ENCODE measurements at regions not wholly inside any gene's neighbourhood (a gene's known extent, or its start where the extent isn't known, plus 50 kb on each side); places are given as distances from the start of the nearest gene placed in this dataset.
"Not testable (repeated sequence)": the region's sequence is repeated elsewhere in the genome, so short reads cannot be mapped to it uniquely, and the experiment has no call there.

GRCh38 chr3:18527691-18528090, 102.6 kb upstream of the SATB1 start:
- DNase-seq: no peak

- no peak for DNase-seq
Measured at GRCh38 chr3:18526667-18527066, 101.5 kb upstream of the SATB1 start.

GRCh38 chr3:18516170-18516569, 91.0 kb upstream of the SATB1 start:
- not testable (repeated sequence) for DNase-seq

- DNase-seq: no peak
Measured at GRCh38 chr3:18513091-18513490, 88.0 kb upstream of the SATB1 start.

- DNase-seq: no peak
Measured at GRCh38 chr3:18512007-18512406, 86.9 kb upstream of the SATB1 start.

GRCh38 chr3:18510947-18511346, 85.8 kb upstream of the SATB1 start:
- DNase-seq: no peak

- DNase-seq: no peak
Measured at GRCh38 chr3:18507333-18507732, 82.2 kb upstream of the SATB1 start.

- DNase-seq: no peak
Measured at GRCh38 chr3:18505056-18505455, 79.9 kb upstream of the SATB1 start.

GRCh38 chr3:18501679-18502343, 76.7 kb upstream of the SATB1 start:
- DNase-seq: no peak

GRCh38 chr3:18500322-18500721, 75.2 kb upstream of the SATB1 start:
- no peak for DNase-seq

- no peak for DNase-seq
Measured at GRCh38 chr3:18499301-18499700, 74.2 kb upstream of the SATB1 start.

GRCh38 chr3:18494251-18494650, 69.1 kb upstream of the SATB1 start:
- no peak for DNase-seq

- no peak for DNase-seq
Measured at GRCh38 chr3:18489939-18490338, 64.8 kb upstream of the SATB1 start.

GRCh38 chr3:18483226-18483625, 58.1 kb upstream of the SATB1 start:
- DNase-seq: no peak

- no peak for DNase-seq
Measured at GRCh38 chr3:18481946-18482548, 56.9 kb upstream of the SATB1 start.

- no peak for DNase-seq
Measured at GRCh38 chr3:18477620-18478019, 52.5 kb upstream of the SATB1 start.
